Caco-2 (cell line): ENCODE measurements at regions not wholly inside any gene's neighbourhood (a gene's known extent, or its start where the extent isn't known, plus 50 kb on each side); places are given as distances from the start of the nearest gene placed in this dataset.

Experiments
- BruUV-seq: library from RNA; stranded (reverse); fragments of 400-500 nt; replicated peaks from 2 replicates; lab custom pipeline; 2021; lab: Mats Ljungman, UMichigan
- CTCF ChIA-PET: fragments of 300-600 bp; sonication (Branson Sonifier 250); formaldehyde crosslinking; loops from one replicate; lab custom pipeline; 2022; ENCODE audit warnings: antibody characterized with exemption; lab: Charles Lee
- POLR2A ChIA-PET: fragments of 300-600 bp; sonication (Branson Sonifier 250); formaldehyde crosslinking; loops from one replicate; lab custom pipeline; 2022; ENCODE audit warnings: antibody characterized with exemption; lab: Charles Lee
- DNase-seq, 2 experiments: peaks; one replicate each; pipeline versions ENCODE4 v3.0.0 to v3.0.0-alpha.2; 2020 to 2022
- H3K27me3 ChIP-seq: replicated peaks from 2 replicates; pipeline ENCODE4 v1.6.0; 2011; ENCODE audit warnings: low read length; ENCODE audit not compliant: control insufficient read depth, insufficient read depth
- H3K36me3 ChIP-seq: 2 replicates; pipeline ENCODE4 v1.5.1; 2011; ENCODE audit warnings: low read length; ENCODE audit not compliant: control insufficient read depth, insufficient read depth
- H3K4me1 ChIP-seq: fragments of 250-450 bp; sonication (Bioruptor Pico); 2 replicates; pipeline ENCODE4 v1.5.1; 2020; ENCODE audit warnings: mild to moderate bottlenecking
- H3K4me3 ChIP-seq: 2 replicates; pipeline ENCODE4 v1.5.1; 2011; ENCODE audit warnings: low read depth, mild to moderate bottlenecking, control low read depth, low read length
- H3K9me3 ChIP-seq: fragments of 250-450 bp; sonication (Bioruptor Pico); 2 replicates; pipeline ENCODE4 v1.5.1; 2020; ENCODE audit warnings: mild to moderate bottlenecking, moderate library complexity
- H3K27ac Mint-ChIP-seq: one replicate; pipeline ENCODE4 v1.8.0; 2022; ENCODE audit warnings: mixed read lengths; ENCODE audit not compliant: unreplicated experiment
- H3K27me3 Mint-ChIP-seq: one replicate; pipeline ENCODE4 v1.8.0; 2022; ENCODE audit warnings: mixed read lengths; ENCODE audit not compliant: insufficient read depth, unreplicated experiment
- H3K36me3 Mint-ChIP-seq: one replicate; pipeline ENCODE4 v1.8.0; 2022; ENCODE audit warnings: mild to moderate bottlenecking, mixed read lengths; ENCODE audit not compliant: insufficient read depth, unreplicated experiment
- H3K4me1 Mint-ChIP-seq: one replicate; pipeline ENCODE4 v1.8.0; 2022; ENCODE audit warnings: low read depth, mixed read lengths; ENCODE audit not compliant: unreplicated experiment
- H3K4me3 Mint-ChIP-seq: one replicate; pipeline ENCODE4 v1.8.0; 2022; ENCODE audit warnings: mild to moderate bottlenecking, moderate library complexity, mixed read lengths; ENCODE audit not compliant: unreplicated experiment
- H3K9me3 Mint-ChIP-seq: one replicate; pipeline ENCODE4 v1.8.0; 2022; ENCODE audit warnings: mixed read lengths; ENCODE audit not compliant: unreplicated experiment
- intact Hi-C: fragments of 100-400 bp; cut with micrococcal nuclease; formaldehyde crosslinking; loops from one replicate; pipeline ENCODE4 v1.10.0; 2022; ENCODE audit not compliant: unreplicated experiment
- TF ChIP-seq, protein P1 (sequence below), 2 experiments: fragments of 200-600 bp in 1 of 2; IDR thresholded peaks; 1 replicate in 1 of 2; 2 replicates in 1 of 2; pipeline versions ENCODE4 v1.5.1 to v1.8.0; 2011 to 2022; ENCODE audit warnings: antibody characterized with exemption in 1 of 2, control low read depth in 1 of 2, inconsistent platforms in 1 of 2, low read depth in 1 of 2, low read length in 1 of 2, mild to moderate bottlenecking in 1 of 2, moderate library complexity in 1 of 2; ENCODE audit not compliant: insufficient read depth in 1 of 2, severe bottlenecking in 1 of 2, unreplicated experiment in 1 of 2

DNA sequence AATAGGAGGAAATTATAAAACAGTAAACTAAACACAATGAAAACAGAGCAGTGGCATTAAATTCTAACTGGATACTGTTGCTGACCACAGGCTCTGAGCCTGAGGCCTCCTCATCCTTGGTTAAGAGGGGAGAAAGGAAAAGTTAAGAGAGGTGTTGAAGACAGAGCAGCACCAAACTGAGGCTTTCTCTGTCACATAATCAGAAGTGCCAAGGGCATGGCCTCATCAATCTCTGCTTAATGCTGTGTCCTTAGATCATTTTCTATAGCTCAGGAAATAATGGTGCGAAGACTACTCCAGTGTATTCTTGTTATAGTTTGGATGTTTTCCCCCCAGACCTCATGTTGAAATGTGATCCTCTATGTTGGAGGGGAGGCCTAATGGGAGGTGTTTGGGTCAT lies 160.9 kb upstream of the SLC1A4 start:
- ChIA-PET POLR2A (no interaction called here), CTCF (no interaction called here)
- no TSS peak for BruUV-seq
- H3K4me3 Mint-ChIP-seq = no peak overlapping the region
- peaks cover 2% of the 10 kb centered on the region for H3K4me1 Mint-ChIP-seq
- Histone ChIP-seq H3K27me3 (no peaks in the 10 kb centered on the region), H3K36me3 (no peaks in the 10 kb centered on the region), H3K4me1 (peaks cover 10% of the 10 kb centered on the region; the same call in 1 of the 2 replicates), H3K4me3 (no peak overlapping the region), H3K9me3 (no peaks in the 10 kb centered on the region)
- no peak for DNase-seq
- intact Hi-C loops = no loop called here
- TF ChIP-seq, protein P1, sequence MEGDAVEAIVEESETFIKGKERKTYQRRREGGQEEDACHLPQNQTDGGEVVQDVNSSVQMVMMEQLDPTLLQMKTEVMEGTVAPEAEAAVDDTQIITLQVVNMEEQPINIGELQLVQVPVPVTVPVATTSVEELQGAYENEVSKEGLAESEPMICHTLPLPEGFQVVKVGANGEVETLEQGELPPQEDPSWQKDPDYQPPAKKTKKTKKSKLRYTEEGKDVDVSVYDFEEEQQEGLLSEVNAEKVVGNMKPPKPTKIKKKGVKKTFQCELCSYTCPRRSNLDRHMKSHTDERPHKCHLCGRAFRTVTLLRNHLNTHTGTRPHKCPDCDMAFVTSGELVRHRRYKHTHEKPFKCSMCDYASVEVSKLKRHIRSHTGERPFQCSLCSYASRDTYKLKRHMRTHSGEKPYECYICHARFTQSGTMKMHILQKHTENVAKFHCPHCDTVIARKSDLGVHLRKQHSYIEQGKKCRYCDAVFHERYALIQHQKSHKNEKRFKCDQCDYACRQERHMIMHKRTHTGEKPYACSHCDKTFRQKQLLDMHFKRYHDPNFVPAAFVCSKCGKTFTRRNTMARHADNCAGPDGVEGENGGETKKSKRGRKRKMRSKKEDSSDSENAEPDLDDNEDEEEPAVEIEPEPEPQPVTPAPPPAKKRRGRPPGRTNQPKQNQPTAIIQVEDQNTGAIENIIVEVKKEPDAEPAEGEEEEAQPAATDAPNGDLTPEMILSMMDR (IDR thresholded peaks at IDR 0.05; ENCODE audit: insufficient read depth in 1 of 2, low read depth in 1 of 2, low read length in 1 of 2, severe bottlenecking in 1 of 2, unreplicated experiment in 1 of 2) = no peak
- no peak overlapping the region for H3K27ac Mint-ChIP-seq
- H3K36me3 Mint-ChIP-seq = no peaks in the 10 kb centered on the region
- no peaks in the 10 kb centered on the region for H3K9me3 Mint-ChIP-seq
- no peaks in the 10 kb centered on the region for H3K27me3 Mint-ChIP-seq

DNA sequence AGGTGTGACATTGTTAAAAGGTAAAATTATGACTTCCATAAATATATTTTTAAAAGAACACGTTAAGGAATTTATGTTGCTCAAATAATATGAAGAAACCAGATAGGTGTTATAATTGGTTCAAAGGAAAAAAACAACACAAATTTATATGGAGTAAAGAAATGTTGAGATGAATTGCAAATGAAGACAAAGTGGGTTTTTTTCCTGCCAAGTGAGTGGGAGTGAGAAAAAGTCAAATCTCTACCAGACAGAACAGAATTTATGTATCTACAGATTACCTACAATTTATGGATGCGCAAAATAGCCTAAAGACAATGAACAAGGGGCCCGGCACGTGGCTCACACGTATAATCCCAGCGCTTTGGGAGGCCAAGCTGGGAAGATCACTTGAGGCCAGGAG lies 159.7 kb upstream of the SLC1A4 start:
- BruUV-seq = no TSS peak
- H3K4me1 ChIP-seq = peaks cover 3% of the 10 kb centered on the region; the same call in 1 of the 2 replicates
- POLR2A ChIA-PET = no interaction called here

DNA sequence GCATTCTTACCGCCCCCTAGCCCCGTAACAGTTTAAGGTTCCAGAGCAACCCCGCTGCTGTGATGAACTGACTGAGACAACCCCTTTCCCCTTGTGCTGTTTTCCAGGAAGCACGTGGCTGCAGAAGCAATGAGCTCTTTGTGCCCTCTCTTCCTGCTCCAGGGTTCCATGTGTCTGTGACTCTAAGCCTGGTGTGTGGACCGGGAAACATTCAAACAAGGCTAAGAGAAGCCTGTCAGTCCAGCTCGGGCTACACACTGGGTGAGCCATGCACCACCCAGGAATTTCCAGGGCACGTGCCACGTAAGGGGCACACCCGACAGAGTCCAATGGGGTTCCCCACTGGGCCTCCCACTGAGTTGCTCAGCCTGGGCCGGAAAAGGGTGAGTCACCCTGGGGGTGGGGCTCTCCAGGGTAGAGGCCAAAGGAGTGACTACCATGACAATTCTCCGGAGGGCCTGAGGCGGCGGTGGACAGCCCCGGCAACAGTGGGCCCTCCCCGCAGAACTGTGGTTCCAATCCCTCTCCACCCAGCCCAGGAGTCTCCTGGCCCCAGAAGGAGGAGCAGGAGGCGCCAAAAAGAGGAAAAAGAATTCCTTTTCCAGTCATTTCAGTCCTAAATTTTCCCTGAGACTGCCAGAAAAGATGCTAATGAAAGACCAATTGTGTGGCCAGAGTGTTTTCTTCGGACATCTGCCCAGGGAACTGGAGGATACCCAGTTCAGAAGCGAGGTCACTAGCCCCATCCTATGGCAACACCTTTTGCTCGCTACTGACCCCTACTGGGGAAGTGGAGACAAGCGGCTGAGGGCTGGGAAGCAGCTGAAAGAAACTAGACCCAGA lies 157.8 kb upstream of the SLC1A4 start:
- Mint-ChIP-seq H3K27me3 (no peaks in the 10 kb centered on the region), H3K36me3 (no peaks in the 10 kb centered on the region), H3K27ac (no peak overlapping the region), H3K4me3 (no peak overlapping the region), H3K9me3 (no peaks in the 10 kb centered on the region), H3K4me1 (peaks cover 12% of the 10 kb centered on the region)
- Histone ChIP-seq H3K27me3 (no peaks in the 10 kb centered on the region), H3K36me3 (no peaks in the 10 kb centered on the region), H3K4me3 (no peak overlapping the region), H3K4me1 (no peaks in the 10 kb centered on the region), H3K9me3 (no peaks in the 10 kb centered on the region)
- POLR2A ChIA-PET = no interaction called here
- TF ChIP-seq, protein P1 (IDR thresholded peaks at IDR 0.05; ENCODE audit: insufficient read depth in 1 of 2, low read depth in 1 of 2, low read length in 1 of 2, severe bottlenecking in 1 of 2, unreplicated experiment in 1 of 2) = peak; percentile 75 to 81
- peak; percentile 59 to 76 for DNase-seq
- CTCF ChIA-PET = interaction anchor here (0.7 to 1.4 kb wide), 5 partner anchors 9 to 185 kb away, joined by 3 to 6 read pairs (median 3); no protein-coding TSS in a partner anchor
- intact Hi-C loops = loop anchor here (1.0 kb wide), 1 partner anchor 185 kb away; no protein-coding TSS in a partner anchor
- BruUV-seq = no TSS peak

More for the DNA sequence above, 159.7 kb upstream of the SLC1A4 start:
- Mint-ChIP-seq H3K9me3 (no peaks in the 10 kb centered on the region), H3K36me3 (no peaks in the 10 kb centered on the region), H3K27ac (no peak overlapping the region), H3K4me3 (no peak overlapping the region), H3K27me3 (no peaks in the 10 kb centered on the region), H3K4me1 (peaks cover 11% of the 10 kb centered on the region)
- DNase-seq = no peak
- Histone ChIP-seq H3K4me3 (no peak overlapping the region), H3K36me3 (no peaks in the 10 kb centered on the region), H3K27me3 (no peaks in the 10 kb centered on the region), H3K9me3 (no peaks in the 10 kb centered on the region)
- CTCF ChIA-PET = no interaction called here
- intact Hi-C loops = no loop called here
- TF ChIP-seq, protein P1 (IDR thresholded peaks at IDR 0.05; ENCODE audit: insufficient read depth in 1 of 2, low read depth in 1 of 2, low read length in 1 of 2, severe bottlenecking in 1 of 2, unreplicated experiment in 1 of 2) = no peak
